ENCODE measurements at regions not wholly inside any gene's neighbourhood (a gene's known extent, or its start where the extent isn't known, plus 50 kb on each side); places are given as distances from the start of the nearest gene placed in this dataset.

- POLR2A ChIA-PET, result interaction anchor here (0.7 kb wide), 1 partner anchor 94 kb away, joined by 3 read pairs; no protein-coding TSS in a partner anchor
- peak; percentile 77 for DNase-seq (ENCODE audit: low read depth, low spot score)
Measured at GRCh38 chr6:3612341-3613041, 139.0 kb downstream of the PXDC1 start.

GRCh38 chr6:3610921-3611320 is 140.6 kb downstream of the PXDC1 start:
- TF ChIP-seq CTCF (IDR thresholded peaks at IDR 0.05; ENCODE audit: insufficient read depth, low read length, missing control alignments), result no peak
- CTCF ChIA-PET, result no interaction called here
- H3K4me3 ChIP-seq (ENCODE audit: low read depth, low read length), result no peak overlapping the region
- DNase-seq (ENCODE audit: low read depth, low spot score), result no peak
- POLR2A ChIA-PET, result no interaction called here

More at GRCh38 chr6:3612341-3613041, 139.0 kb downstream of the PXDC1 start:
- no peak for TF ChIP-seq CTCF (IDR thresholded peaks at IDR 0.05; ENCODE audit: insufficient read depth, low read length, missing control alignments)
- no peak overlapping the region for H3K4me3 ChIP-seq (ENCODE audit: low read depth, low read length)
- CTCF ChIA-PET, result interaction anchor here (0.6 to 1.6 kb wide), 3 partner anchors 10 to 201 kb away, joined by 3 to 5 read pairs (median 4); no protein-coding TSS in a partner anchor

GRCh38 chr6:3610206-3610605 is 141.3 kb downstream of the PXDC1 start:
- ChIA-PET POLR2A (no interaction called here), CTCF (interaction anchor here (1.1 kb wide), 1 partner anchor 13 kb away, joined by 3 read pairs; no protein-coding TSS in a partner anchor)
- H3K4me3 ChIP-seq (ENCODE audit: low read depth, low read length), result no peak overlapping the region
- DNase-seq (ENCODE audit: low read depth, low spot score), result peak; percentile 17
- TF ChIP-seq CTCF (IDR thresholded peaks at IDR 0.05; ENCODE audit: insufficient read depth, low read length, missing control alignments), result no peak

- no peak for TF ChIP-seq CTCF (IDR thresholded peaks at IDR 0.05; ENCODE audit: insufficient read depth, low read length, missing control alignments)
- H3K4me3 ChIP-seq (ENCODE audit: low read depth, low read length), result no peak overlapping the region
- ChIA-PET CTCF (interaction anchor here (1.1 kb wide), 1 partner anchor 12 kb away, joined by 3 read pairs; no protein-coding TSS in a partner anchor), POLR2A (no interaction called here)
- DNase-seq (ENCODE audit: low read depth, low spot score), result no peak
Measured at GRCh38 chr6:3609388-3609787, 142.1 kb downstream of the PXDC1 start.

GRCh38 chr6:3608159-3608558 is 143.4 kb downstream of the PXDC1 start:
- no peak overlapping the region for H3K4me3 ChIP-seq (ENCODE audit: low read depth, low read length)
- CTCF ChIA-PET, result no interaction called here
- POLR2A ChIA-PET, result no interaction called here
- TF ChIP-seq CTCF (IDR thresholded peaks at IDR 0.05; ENCODE audit: insufficient read depth, low read length, missing control alignments), result no peak
- DNase-seq (ENCODE audit: low read depth, low spot score), result no peak

GRCh38 chr6:3607599-3607998 is 143.9 kb downstream of the PXDC1 start:
- no peak overlapping the region for H3K4me3 ChIP-seq (ENCODE audit: low read depth, low read length)
- no peak for TF ChIP-seq CTCF (IDR thresholded peaks at IDR 0.05; ENCODE audit: insufficient read depth, low read length, missing control alignments)
- ChIA-PET POLR2A (no interaction called here), CTCF (no interaction called here)
- no peak for DNase-seq (ENCODE audit: low read depth, low spot score)
